ENCODE measurements at regions not wholly inside any gene's neighbourhood (a gene's known extent, or its start where the extent isn't known, plus 50 kb on each side); places are given as distances from the start of the nearest gene placed in this dataset.

DNA sequence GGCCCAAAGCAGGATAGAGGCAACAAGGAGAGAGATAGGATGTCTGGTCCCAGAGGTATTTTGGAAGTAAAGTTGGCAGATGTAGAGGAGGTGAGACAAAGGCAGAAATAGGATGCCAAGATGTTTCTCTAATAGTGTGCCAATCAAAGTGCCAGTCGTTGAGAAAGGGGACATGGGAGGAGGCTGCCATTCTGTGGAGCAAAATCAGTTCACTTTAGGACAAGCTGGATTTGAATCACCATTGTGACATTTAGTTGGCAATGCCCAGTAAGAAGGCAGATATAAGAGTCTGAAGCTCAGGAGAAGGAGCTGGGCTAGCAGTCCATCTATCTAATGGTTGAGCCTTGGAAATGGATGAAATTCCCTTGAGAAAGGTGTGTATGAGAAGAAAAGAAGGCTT lies 53.8 kb downstream of the ADRB2 start:
- TF ChIP-seq PHF21A (CRISPR knock-in tag; IDR thresholded peaks at IDR 0.05), result no peak
- no peak for TF ChIP-seq KMT2B (CRISPR knock-in tag; IDR thresholded peaks at IDR 0.05)
- no peak for TF ChIP-seq SUZ12 (IDR thresholded peaks at IDR 0.05; ENCODE audit: low read depth, low read length)
- TF ChIP-seq TBL1XR1 (IDR thresholded peaks at IDR 0.05; ENCODE audit: borderline replicate concordance, low read length, partially characterized antibody), result no peak
- TF ChIP-seq ZNF776 (CRISPR knock-in tag; IDR thresholded peaks at IDR 0.05), result no peak
- no peak for TF ChIP-seq ZFY (CRISPR knock-in tag; IDR thresholded peaks at IDR 0.05)

Data from HepG2 (cell line).